ENCODE measurements at regions not wholly inside any gene's neighbourhood (a gene's known extent, or its start where the extent isn't known, plus 50 kb on each side); places are given as distances from the start of the nearest gene placed in this dataset.

DNA sequence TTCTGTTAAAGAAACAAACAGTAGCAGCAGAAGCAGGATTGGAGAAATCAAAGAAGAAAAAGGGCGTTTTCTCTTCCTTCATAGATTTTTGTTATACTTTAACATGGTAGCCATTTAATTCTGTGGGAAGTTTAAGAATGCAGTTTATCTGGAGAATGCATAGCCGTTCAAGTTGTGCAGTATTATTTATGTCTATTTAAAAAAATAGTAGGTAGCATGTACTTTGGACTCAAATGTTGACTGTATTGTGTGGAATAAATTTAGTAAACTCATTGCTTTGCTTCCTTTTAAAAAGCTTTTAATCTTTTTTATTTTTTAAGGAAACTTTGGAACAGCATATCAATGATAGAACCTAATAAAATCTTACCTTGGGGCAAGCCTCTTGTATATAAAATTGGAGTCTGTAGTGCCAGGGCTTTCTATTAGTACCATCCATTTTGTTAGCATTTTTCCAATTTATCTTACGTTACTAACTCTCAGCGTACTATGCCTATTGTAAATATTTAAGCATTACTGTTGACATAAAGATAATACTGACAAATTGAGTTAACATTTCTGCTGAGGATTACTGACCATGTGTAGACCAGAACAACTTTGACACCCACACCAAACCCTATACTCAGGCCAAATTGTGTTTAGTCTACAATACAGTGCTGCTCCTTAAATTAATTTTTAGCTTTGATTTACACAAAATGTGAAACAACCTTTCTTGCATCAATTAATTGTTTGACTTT lies 291.1 kb downstream of the NNT start:
- TF ChIP-seq EZH2 (IDR thresholded peaks at IDR 0.05; ENCODE audit: borderline replicate concordance, insufficient read depth, low read length, poor library complexity, severe bottlenecking) (no peak), EP300 (conservative IDR thresholded peaks at IDR 0.05; ENCODE audit: poor library complexity, severe bottlenecking) (no peak), RAD21 (conservative IDR thresholded peaks at IDR 0.05) (no peak), POLR2AphosphoS5 (IDR thresholded peaks at IDR 0.05) (no peak), TAF1 (IDR thresholded peaks at IDR 0.05; ENCODE audit: low read depth) (no peak)
- TF ChIP-seq, protein P1, sequence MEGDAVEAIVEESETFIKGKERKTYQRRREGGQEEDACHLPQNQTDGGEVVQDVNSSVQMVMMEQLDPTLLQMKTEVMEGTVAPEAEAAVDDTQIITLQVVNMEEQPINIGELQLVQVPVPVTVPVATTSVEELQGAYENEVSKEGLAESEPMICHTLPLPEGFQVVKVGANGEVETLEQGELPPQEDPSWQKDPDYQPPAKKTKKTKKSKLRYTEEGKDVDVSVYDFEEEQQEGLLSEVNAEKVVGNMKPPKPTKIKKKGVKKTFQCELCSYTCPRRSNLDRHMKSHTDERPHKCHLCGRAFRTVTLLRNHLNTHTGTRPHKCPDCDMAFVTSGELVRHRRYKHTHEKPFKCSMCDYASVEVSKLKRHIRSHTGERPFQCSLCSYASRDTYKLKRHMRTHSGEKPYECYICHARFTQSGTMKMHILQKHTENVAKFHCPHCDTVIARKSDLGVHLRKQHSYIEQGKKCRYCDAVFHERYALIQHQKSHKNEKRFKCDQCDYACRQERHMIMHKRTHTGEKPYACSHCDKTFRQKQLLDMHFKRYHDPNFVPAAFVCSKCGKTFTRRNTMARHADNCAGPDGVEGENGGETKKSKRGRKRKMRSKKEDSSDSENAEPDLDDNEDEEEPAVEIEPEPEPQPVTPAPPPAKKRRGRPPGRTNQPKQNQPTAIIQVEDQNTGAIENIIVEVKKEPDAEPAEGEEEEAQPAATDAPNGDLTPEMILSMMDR (IDR thresholded peaks at IDR 0.05; ENCODE audit: poor library complexity, severe bottlenecking): no peak
- TF ChIP-seq, protein P2, sequence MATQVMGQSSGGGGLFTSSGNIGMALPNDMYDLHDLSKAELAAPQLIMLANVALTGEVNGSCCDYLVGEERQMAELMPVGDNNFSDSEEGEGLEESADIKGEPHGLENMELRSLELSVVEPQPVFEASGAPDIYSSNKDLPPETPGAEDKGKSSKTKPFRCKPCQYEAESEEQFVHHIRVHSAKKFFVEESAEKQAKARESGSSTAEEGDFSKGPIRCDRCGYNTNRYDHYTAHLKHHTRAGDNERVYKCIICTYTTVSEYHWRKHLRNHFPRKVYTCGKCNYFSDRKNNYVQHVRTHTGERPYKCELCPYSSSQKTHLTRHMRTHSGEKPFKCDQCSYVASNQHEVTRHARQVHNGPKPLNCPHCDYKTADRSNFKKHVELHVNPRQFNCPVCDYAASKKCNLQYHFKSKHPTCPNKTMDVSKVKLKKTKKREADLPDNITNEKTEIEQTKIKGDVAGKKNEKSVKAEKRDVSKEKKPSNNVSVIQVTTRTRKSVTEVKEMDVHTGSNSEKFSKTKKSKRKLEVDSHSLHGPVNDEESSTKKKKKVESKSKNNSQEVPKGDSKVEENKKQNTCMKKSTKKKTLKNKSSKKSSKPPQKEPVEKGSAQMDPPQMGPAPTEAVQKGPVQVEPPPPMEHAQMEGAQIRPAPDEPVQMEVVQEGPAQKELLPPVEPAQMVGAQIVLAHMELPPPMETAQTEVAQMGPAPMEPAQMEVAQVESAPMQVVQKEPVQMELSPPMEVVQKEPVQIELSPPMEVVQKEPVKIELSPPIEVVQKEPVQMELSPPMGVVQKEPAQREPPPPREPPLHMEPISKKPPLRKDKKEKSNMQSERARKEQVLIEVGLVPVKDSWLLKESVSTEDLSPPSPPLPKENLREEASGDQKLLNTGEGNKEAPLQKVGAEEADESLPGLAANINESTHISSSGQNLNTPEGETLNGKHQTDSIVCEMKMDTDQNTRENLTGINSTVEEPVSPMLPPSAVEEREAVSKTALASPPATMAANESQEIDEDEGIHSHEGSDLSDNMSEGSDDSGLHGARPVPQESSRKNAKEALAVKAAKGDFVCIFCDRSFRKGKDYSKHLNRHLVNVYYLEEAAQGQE (IDR thresholded peaks at IDR 0.05; ENCODE audit: borderline replicate concordance): no peak

All from neural cell (in vitro differentiated cells).